ENCODE measurements at regions not wholly inside any gene's neighbourhood (a gene's known extent, or its start where the extent isn't known, plus 50 kb on each side); places are given as distances from the start of the nearest gene placed in this dataset.

DNA sequence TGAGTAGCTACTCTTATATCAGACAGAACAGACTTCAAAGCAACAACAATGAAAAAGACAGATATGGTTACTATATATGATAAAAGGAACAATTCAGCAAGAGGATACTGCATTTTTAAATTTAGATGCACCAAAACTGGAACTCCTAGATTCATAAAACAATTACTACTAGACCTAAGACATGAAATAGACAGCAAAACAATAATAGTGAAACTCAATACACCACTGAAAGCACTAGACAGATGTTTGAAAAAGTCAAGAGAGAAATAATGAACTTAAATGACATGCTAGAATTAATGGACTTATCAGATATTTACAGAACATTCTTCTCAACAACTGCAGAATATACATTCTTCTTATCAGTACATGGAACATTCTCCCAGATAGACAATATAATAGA lies 99.5 kb upstream of the ITM2A start:
- TF ChIP-seq RAD21 (IDR thresholded peaks at IDR 0.05; ENCODE audit: low read depth) (no peak), EP300 (IDR thresholded peaks at IDR 0.05; ENCODE audit: borderline replicate concordance) (no peak)
